Ovary (tissue), 7 donors: ENCODE measurements at regions not wholly inside any gene's neighbourhood (a gene's known extent, or its start where the extent isn't known, plus 50 kb on each side); places are given as distances from the start of the nearest gene placed in this dataset.

ENCODE experiments used
- DNase-seq, 5 donors: peaks; one replicate each; pipeline ENCODE4 v3.0.0-alpha.2; 2019 to 2020
- H3K27ac ChIP-seq, 2 donors: fragments of 200-600 bp; one replicate each; pipeline versions ENCODE4 v1.5.1 to v1.8.0; 2019 to 2022
- H3K27me3 ChIP-seq: fragments of 200-600 bp; one replicate; pipeline ENCODE4 v1.8.0; 2022
- H3K36me3 ChIP-seq: fragments of 200-600 bp; sonication (generic); one replicate; pipeline ENCODE4 v1.5.1; 2019
- H3K4me1 ChIP-seq: one replicate; pipeline ENCODE4 v1.8.1; 2013; ENCODE audit warnings: mild to moderate bottlenecking, moderate library complexity; ENCODE audit not compliant: insufficient read depth
- H3K4me3 ChIP-seq: fragments of 200-600 bp; sonication (generic); one replicate; pipeline ENCODE4 v1.5.1; 2017
- H3K9me3 ChIP-seq, 2 donors: fragments of 200-600 bp in 1 of 2; sonication (generic) in 1 of 2; one replicate each; pipeline versions ENCODE4 v1.5.1 to v1.8.1; 2013 to 2019; ENCODE audit warnings: mild to moderate bottlenecking in 1 of 2, moderate library complexity in 1 of 2
- EP300 ChIP-seq: sonication (generic); formaldehyde crosslinking; IDR thresholded peaks from one replicate; pipeline ENCODE4 v1.6.1; 2017; ENCODE audit warnings: antibody characterized with exemption
- POLR2A ChIP-seq: fragments of 450-650 bp; IDR thresholded peaks from one replicate; pipeline ENCODE4 v1.6.1; 2017; ENCODE audit warnings: antibody characterized with exemption, mild to moderate bottlenecking, moderate library complexity
- WGBS, 3 donors: extraction: QIAGEN DNeasy Blood & Tissue Kit in 1 of 3; methylation state at CpG; one replicate each; pipeline versions ENCODE4 v1.1.5 to v1.1.7; 2013 to 2017; 5-methylcytosine and 5-hydroxymethylcytosine counted together
- intact Hi-C, 4 donors: fragments of 100-400 bp; cut with DNase I; formaldehyde crosslinking; loops; one replicate each; pipeline versions ENCODE4 v1.11.0 to v1.15.1; 2022 to 2023
- TF ChIP-seq, protein P1 (sequence below), 3 donors: fragments of 450-650 bp in 2 of 3; fragments of 200-600 bp in 1 of 3; IDR thresholded peaks; one replicate each; pipeline versions ENCODE4 v1.5.1 to v1.8.0; 2016 to 2022; ENCODE audit warnings: antibody characterized with exemption in 3 of 3, mild to moderate bottlenecking in 1 of 3
- donor health status: DM: no; HTN: no; CAD: no; lungs with moderate emphysema.
- donor health status: DM: no; HTN: no; CAD: no.
- donor health status: Bipolar disorder and iron deficiency.
- donor health status: DM: no; HTN: no; CAD: no.
- donor health status: DM: yes; HTN: yes; CAD: no.

DNA sequence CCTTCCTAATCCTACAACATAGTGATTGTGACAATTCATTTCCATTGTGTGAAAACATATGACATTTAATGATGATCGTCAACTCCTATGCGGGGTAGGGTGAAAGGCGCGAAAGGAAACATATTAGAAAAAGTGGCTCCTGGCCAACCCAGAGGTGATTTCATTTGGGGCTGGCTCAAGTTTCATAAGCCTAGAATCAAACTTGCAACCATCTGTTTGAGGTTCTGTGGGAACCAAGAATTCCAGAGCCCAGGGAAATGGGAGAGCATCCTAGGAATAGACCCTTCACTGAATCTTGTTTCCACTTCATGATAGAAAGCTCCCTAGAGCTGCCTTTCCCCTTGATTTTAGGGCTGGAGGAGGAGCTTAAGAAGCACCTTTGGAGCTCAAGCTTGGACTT, 101.3 kb upstream of the EGFL6 start:
- H3K27me3 ChIP-seq, result no peaks in the 10 kb centered on the region
- WGBS, 3 donors, result 95 to 97% (median 96%) methylated on average over 4 of the region's 4 CpGs

DNA sequence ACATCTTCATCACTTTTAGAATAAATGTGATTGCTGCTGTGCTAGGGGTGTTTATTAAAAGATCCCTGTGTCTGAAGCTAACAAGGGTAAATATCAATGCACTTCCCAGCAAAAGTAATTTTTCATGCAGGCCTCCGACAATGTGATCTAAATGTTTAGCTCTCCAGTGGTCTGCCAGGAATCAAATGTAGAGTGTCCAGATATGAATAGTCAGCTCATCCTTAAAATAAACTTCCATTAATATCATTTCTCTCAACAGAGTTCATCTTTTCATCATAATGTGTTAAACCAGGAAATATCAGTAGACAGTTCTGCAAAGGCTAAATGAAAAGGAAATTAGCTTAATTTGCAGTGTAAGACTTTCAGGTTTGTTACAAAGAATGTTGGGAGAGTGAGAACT, 102.2 kb upstream of the EGFL6 start:
- intact Hi-C loops, result no loop called here
- peaks cover 2% of the 10 kb centered on the region for H3K4me1 ChIP-seq
- DNase-seq, result no peak
- H3K4me3 ChIP-seq, result no peak overlapping the region
- H3K27me3 ChIP-seq, result no peaks in the 10 kb centered on the region
- TF ChIP-seq EP300 (no peak), POLR2A (no peak)
- TF ChIP-seq, protein P1, sequence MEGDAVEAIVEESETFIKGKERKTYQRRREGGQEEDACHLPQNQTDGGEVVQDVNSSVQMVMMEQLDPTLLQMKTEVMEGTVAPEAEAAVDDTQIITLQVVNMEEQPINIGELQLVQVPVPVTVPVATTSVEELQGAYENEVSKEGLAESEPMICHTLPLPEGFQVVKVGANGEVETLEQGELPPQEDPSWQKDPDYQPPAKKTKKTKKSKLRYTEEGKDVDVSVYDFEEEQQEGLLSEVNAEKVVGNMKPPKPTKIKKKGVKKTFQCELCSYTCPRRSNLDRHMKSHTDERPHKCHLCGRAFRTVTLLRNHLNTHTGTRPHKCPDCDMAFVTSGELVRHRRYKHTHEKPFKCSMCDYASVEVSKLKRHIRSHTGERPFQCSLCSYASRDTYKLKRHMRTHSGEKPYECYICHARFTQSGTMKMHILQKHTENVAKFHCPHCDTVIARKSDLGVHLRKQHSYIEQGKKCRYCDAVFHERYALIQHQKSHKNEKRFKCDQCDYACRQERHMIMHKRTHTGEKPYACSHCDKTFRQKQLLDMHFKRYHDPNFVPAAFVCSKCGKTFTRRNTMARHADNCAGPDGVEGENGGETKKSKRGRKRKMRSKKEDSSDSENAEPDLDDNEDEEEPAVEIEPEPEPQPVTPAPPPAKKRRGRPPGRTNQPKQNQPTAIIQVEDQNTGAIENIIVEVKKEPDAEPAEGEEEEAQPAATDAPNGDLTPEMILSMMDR (IDR thresholded peaks at IDR 0.05), result no peak
- no peaks in the 10 kb centered on the region for H3K9me3 ChIP-seq
- no peak overlapping the region for H3K27ac ChIP-seq
- 65 to 78% (median 75%) methylated on average over 1 of the region's 1 CpG for WGBS, 3 donors
- no peaks in the 10 kb centered on the region for H3K36me3 ChIP-seq

More for the DNA sequence above, 101.3 kb upstream of the EGFL6 start:
- Histone ChIP-seq H3K4me1 (peaks cover 2% of the 10 kb centered on the region), H3K27ac (no peak overlapping the region), H3K9me3 (no peaks in the 10 kb centered on the region), H3K36me3 (no peaks in the 10 kb centered on the region), H3K4me3 (no peak overlapping the region)
- intact Hi-C loops, result no loop called here
- TF ChIP-seq, protein P1 (IDR thresholded peaks at IDR 0.05), result no peak
- TF ChIP-seq POLR2A, result no peak
- TF ChIP-seq EP300, result no peak
- DNase-seq, result no peak

DNA sequence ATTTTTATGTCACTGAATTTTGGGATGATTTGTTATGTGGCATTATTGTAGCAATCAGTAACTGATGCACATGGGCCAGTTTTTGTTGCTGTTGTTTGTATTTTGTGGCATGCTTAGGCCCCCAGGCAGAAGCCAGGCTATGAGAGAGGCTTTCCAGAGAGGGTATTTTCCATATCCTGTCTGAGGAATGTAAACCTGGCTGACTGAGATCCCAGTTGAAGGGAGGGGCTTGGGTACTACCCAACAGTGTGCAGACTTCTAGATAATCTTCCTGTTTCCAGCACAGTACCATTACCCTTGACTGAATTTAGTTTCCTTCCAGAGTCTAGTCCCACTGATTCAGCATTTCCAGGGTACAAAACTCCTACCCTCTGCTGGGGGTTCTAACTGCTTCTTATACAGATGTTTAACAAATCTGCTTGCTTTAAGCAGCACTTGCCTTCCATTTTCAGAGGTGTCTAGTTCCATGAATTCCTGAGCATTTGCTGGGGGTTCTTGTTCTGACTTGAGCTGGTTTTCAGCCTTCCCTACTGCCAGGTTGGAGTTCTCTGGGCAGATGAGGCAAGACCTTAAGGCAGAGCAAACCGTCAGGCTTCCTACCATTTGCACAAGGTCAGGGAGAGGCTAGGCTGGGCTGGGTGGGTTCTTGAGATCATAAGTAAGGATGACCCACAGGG, 104.7 kb upstream of the EGFL6 start:
- no peaks in the 10 kb centered on the region for H3K27me3 ChIP-seq
- no peak overlapping the region for H3K27ac ChIP-seq
- H3K4me1 ChIP-seq, result no peaks in the 10 kb centered on the region
- intact Hi-C loops, result no loop called here
- no peak overlapping the region for H3K4me3 ChIP-seq
- no peaks in the 10 kb centered on the region for H3K36me3 ChIP-seq
- DNase-seq, result no peak
- WGBS, 3 donors, result 72 to 88% (median 79%) methylated on average over 1 of the region's 1 CpG
- H3K9me3 ChIP-seq, result no peaks in the 10 kb centered on the region
- TF ChIP-seq EP300 (no peak), POLR2A (no peak)

DNA sequence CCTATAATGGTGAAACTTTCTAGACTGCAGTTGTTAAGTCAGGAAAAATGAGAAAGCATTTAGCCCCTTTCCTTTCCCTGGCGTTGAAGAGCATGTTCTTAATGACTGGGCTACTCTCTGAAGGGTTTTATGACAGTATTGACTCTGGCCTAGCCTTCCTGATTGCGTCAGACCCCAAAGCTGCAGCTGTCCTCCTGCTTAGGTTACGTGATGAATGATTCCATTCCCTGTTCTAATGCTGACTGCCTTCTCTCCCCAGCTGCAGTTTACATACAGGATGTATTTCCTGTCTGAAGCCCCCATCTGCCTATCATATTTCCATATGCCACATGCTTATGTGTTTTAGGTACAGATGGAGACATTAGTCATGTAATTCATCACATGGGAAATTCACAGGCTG, 105.8 kb upstream of the EGFL6 start:
- Histone ChIP-seq H3K27me3 (no peaks in the 10 kb centered on the region), H3K27ac (no peak overlapping the region), H3K4me3 (no peak overlapping the region), H3K9me3 (no peaks in the 10 kb centered on the region), H3K4me1 (no peaks in the 10 kb centered on the region), H3K36me3 (no peaks in the 10 kb centered on the region)
- intact Hi-C loops, result no loop called here
- TF ChIP-seq, protein P1 (IDR thresholded peaks at IDR 0.05), result no peak
- TF ChIP-seq POLR2A, result no peak
- no peak for TF ChIP-seq EP300
- 57 to 62% (median 60%) methylated on average over 3 of the region's 3 CpGs for WGBS, 3 donors
- peak in 1 of 5 donors; percentile 33 for DNase-seq

DNA sequence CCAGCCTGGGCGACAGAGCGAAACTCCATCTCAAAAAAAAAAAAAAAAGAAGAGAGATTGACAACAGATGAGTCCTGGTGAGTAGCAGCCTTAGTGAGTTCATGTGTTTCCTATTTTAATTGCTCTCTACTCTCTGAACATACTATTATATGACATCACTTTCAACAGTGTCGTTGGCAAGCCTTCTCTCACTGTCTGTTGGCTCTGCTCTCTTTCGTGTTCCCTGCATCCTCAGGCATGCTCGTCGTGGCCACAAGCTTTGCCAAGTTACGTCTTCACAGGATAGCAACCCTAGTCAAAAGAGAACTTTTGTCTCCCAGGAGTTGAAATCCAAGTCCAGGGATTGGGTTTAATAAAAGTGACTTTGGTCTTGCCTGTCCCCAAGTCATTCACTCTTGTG, 117.1 kb upstream of the EGFL6 start:
- H3K36me3 ChIP-seq, result no peaks in the 10 kb centered on the region
- H3K4me1 ChIP-seq, result no peaks in the 10 kb centered on the region
- H3K27me3 ChIP-seq, result no peaks in the 10 kb centered on the region
- WGBS, 3 donors, result 74 to 83% (median 79%) methylated on average over 7 of the region's 7 CpGs
- no peak overlapping the region for H3K4me3 ChIP-seq
- no peak overlapping the region for H3K27ac ChIP-seq
- H3K9me3 ChIP-seq, result no peaks in the 10 kb centered on the region
- intact Hi-C loops, result no loop called here
- no peak for DNase-seq
- TF ChIP-seq, protein P1 (IDR thresholded peaks at IDR 0.05), result no peak
- TF ChIP-seq EP300 (no peak), POLR2A (no peak)
